ENCODE measurements at regions not wholly inside any gene's neighbourhood (a gene's known extent, or its start where the extent isn't known, plus 50 kb on each side); places are given as distances from the start of the nearest gene placed in this dataset.
"Not testable (repeated sequence)": the region's sequence is repeated elsewhere in the genome, so short reads cannot be mapped to it uniquely, and the experiment has no call there.

DNA sequence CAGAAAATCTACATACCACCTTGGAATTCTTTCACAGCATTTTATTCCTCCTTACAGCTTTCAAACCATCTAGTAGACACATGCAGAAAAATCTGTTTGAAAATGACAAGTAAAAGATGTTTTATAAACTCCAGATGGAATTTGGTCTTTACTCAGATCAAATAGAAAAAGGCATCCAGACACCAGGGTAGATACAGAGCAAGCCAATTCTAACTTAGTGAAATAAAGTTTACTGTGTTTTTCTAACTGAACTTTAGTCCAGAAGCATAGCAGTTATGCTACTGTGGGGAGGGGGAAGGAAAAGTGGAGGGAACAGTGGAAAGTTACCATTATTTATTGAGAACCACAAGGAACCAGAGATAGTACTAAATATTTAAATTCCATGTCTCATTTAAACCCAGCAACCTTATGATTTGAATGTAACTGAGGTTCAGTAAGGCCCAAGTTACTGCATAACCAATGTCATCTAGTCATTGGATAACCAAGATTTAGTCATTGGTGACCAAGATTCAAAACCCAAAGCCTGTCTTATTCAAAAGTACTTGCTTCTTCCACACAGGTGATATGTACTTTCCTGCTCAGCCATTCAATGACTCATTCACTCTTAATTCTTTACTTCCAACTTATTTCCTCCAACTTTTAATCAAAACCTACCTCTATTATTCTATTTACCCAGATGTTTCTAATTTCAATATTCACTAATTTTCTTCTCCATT is 57.7 kb downstream of the RAD51AP2 start:
- DNase-seq: no peak

DNA sequence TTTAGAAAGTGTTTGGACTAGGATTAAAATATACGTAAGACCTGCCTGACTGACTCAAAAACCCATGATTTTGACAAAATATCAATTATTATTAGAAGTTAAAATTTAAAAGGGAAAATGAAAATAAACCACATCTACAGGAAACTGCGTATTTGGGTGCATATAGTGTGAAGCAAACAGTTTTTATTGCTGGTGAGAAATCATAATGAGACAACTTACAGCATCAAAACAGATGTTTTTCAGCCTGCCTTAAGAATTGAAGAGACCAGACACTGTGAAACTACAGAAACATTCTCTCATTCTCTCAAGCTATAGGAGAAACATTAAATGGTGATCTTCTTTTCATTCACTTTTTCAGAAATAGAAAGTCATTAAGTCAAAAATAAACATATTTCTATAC is 62.9 kb downstream of the RAD51AP2 start:
- DNase-seq: no peak

DNA sequence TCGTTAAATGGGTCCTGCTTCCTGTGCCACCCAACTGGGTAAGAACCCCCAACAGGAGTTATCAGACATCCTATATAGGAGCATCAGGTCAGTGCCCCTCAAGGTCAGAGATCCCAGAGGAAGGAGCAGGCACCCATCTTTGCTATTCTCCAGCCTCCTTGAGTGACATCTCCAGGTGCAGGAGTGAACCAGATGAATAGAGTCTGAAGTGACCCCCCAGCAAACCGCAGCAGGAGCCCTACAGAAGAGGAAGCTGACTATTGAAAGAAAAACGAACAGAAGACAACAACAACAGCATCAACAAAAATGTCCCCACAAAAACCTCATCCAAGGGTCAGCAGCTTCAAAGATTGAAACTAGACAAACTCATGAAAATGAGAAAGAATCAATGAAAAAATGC is 72.0 kb downstream of the RAD51AP2 start:
- not testable (repeated sequence) for DNase-seq

DNA sequence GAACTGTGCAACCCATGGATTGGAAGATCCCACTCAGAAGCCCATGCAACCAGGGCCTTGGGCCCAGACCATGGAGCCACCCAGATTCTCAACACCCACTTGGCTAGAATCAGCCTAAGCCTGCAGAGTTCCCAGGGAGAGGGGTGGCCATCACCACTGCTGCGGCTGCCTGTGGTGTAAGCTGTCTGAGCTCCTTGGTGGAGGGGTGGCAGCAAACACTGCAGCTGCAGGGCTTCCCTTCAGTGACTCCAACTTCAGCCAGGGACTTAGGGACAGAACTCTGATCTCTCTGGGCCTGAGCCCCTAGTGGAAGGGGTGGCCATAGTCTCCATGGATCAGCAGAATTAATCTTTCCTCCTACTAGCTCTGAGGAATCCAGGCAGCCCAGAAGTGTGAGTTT is 72.5 kb downstream of the RAD51AP2 start:
- DNase-seq: no peak

DNA sequence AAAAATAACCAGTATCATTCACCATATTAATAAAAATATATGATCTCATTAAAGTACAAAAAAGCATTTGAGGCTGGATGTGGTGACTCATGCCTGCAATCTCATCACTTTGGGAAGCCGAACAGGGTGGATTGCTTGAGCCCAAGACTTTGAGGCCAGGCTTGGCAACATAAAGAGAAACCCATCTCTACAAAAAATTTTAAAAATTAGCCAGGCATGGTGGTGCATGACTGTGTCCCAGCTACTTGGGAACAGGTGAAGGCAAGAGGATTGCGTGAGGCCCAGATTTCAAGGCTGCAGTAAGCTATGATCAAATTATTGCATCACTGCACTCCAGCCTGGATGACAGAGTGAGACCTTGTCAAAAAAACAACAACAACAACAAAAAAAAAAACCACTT is 75.9 kb downstream of the RAD51AP2 start:
- no peak for DNase-seq

DNA sequence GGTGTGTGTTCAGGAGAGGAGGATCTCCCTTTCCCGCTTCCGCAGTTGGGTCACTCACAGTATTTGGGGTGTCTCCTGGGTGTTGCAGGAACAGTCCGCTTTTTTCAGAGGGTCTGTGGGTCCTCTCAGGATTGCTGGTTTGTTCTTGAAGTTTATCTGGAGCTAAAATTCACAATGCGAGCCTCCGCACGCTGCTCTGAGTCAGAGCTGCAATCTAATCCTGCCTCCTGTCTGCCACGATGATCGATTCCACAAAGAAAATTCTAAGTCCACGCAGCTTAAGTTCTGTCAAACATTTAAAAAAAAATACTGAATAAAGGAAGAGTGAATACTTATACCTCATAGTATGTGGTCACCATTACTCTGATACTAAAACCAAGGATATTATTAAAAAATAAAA is 76.5 kb downstream of the RAD51AP2 start:
- no peak for DNase-seq

DNA sequence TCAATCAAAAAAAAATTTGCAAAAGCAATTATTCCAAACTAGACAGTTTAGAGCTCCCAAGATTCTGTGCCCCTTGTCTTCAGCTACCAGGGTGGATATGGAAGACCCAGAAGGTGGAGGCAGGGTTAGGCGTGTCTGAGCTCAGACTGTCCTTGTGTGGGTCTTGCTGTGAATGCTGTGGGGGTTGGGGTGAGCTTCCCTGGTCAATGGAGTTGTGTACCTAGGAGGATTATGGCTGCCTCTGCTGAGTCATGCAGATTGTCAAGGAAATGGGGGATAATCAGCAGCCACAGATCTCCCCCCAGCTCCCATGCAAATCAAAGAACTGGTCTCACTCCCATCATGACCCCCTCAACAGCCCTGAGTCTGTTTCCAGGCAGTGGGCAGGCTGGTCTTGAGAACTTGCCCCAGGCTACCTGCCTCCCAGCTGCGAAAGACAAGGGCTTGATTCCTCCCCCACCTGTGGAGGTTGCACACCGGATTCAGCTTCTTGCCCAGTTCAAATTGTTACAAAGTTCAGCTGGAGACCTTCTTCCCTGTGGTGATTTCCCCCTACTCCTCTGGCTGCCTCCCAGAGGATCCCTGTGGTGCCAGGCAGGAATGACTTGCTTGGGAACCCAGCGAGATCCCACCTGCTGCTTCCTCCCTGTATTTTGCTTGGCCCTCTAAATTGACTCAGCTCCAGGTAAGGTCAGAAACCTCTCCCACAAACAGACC is 77.0 kb downstream of the RAD51AP2 start:
- DNase-seq: no peak

DNA sequence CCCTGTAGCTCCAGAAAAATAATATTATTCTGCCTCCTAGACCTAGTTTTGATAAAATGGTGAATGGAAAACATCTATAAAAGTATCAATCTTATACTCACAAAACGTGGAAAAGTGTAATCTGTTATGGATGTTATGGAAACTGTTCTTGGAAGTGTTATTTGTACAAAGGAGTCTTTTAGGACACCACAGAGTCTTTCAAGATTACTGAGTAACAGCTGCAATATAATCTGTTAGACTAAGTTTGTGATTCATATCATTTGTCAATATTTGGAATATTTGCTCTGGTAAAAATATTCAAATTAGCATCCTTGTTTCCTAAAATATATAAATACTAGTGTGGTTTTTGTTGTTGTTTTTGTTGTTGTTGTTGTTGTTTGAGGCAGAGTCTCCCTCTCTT is 87.9 kb downstream of the RAD51AP2 start:
- no peak for DNase-seq

DNA sequence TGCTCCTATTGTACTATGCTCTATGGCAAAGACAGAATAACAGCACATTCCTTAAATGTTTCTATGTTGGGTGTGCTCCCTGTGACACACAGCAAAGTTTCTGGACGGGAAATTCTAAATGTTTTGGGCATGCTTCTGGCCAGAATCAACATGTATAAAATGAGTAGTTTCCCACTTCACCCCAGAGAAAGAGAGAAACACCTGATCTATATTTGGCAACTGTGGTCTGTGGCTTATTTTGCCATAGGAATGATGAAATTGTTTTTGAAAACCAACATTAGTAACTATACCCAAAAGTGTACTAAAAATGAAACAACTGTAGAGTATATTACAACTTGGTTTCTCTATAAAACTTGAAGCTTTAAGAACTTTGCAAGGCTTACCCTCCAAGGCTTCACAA is 89.1 kb downstream of the RAD51AP2 start:
- DNase-seq: no peak

DNA sequence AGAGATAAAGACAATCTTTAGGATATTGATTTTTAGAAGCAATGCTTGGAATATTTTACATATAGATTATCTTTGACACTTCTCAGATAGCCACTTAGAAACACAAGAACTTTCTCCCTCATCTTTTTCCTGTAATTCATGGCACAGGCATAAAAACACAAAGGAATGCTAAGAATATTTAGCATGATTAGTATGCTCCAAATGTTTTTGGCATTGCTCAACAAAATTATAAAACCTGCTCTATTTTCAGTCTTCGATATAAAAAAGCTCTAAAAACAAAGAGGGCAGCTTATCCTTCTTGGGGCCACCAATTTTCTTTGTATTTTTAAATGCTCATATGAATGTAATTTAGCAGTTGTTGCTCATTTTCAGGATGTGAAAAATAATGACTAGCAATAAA is 90.8 kb downstream of the RAD51AP2 start:
- no peak for DNase-seq

DNA sequence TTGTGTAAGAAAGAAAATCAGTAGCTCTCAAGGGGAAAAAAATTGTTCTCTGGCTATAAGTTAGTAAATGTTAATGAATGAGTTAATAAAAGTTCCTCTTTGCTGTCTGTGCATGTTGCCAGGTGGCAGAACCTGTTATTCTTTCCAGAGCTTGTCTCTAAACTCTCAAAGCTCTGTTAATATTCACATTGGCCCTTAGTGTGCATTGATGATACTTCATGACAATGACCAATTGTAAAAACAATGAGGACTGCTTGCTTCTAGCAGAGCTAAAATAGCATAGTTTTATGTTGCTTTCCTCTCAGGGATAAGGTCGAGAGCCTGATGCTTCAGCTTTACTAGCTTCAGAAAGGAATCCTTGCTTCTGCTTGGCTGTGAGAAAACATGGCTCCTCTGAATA is 91.5 kb downstream of the RAD51AP2 start:
- DNase-seq: no peak

DNA sequence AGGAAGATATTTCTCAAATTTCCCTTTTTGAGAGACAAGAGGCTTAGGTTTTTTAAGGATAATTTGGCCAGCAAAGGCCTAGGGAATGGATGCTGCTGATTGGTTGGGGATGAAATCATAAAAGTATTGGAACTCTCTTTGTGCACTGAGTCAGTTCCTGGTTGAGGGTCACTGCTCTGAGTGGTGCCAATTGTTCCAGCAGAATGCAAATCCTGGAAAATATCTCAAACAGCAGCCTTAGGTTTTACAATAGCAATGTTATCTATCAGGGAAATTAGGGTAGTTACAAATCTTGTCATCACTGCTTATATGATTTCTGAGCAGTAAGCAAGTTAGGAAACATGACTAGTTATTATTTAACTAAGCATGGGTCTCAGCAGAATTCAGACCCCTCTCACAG is 96.2 kb downstream of the RAD51AP2 start:
- no peak for DNase-seq

DNA sequence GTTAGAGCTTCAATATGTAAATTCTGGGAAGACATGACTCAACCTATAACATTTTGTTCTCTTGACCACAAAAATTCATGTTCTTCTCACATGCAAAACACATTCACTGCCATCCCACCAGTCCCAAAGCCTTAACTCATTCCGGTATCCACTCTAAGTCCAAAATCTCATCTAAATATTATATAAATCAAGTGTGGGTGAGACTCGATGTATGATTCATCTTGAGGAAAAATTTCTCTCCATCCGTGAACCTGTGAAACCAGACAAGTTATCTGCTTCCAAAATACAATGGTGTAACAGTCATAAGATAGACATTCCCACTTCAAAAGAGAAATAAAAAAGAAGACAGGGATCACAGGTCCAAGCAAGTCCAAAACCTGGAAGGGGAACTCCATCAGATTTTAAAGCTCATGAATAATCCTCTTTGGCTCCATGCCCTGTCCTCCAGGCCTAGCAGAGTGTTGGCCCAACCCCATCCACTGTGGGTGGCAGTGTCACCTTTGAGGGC is 101.3 kb downstream of the RAD51AP2 start:
- DNase-seq: no peak

DNA sequence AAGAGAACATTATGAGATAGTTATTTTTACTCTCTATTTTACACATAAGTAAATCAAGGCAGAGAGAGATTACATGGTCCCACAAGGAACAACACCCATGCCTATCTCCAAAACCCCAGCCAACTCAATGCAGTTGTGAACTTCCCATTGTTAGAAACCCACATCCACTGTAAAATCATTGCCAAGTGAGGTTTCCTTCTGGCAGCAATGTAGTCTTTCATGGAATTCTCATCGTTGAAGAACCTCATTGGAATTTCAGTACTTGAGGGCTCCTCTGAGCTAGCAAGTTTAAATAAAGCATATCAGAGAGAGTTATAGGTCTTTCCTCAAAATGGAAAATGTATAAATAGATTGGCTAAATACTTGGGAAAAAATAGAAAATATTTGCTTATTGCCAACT is 105.2 kb downstream of the RAD51AP2 start:
- DNase-seq: no peak

DNA sequence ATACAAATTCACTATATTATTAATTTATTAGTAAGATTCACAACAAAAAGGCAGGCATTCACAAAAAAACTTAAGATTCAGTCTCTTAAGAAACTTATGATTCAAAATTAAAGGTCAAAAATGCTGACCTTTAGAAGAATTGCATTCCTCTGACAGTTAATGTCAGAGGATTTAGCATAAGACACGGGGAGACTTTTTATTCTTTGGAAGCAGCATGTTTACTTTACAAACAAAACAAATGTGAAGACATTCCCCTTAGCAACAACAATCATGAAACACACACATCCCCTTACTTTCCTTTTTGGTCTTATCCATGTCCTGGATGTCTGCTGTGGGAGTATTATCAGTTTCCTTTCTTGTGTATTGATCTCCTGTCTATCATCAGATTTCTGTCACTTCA is 117.1 kb downstream of the RAD51AP2 start:
- DNase-seq: no peak

DNA sequence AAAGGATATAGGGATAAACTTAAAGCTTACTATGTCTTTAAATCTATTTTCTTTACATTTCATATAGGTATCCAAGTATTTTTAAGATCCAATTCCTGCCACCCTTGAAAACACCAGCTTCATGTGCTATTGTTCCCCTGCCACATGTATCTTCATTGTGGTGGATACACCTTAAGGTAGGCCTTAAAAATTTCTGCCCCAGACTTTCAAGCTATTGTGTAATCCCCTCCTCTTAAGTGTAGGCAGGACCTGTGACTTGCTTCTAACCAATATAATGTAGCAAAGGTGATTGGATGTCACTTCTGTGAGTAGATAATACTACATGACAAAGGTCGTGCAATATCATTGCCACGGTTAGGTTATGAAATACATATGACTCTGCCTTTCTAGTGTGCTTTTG is 119.5 kb downstream of the RAD51AP2 start:
- no peak for DNase-seq

DNA sequence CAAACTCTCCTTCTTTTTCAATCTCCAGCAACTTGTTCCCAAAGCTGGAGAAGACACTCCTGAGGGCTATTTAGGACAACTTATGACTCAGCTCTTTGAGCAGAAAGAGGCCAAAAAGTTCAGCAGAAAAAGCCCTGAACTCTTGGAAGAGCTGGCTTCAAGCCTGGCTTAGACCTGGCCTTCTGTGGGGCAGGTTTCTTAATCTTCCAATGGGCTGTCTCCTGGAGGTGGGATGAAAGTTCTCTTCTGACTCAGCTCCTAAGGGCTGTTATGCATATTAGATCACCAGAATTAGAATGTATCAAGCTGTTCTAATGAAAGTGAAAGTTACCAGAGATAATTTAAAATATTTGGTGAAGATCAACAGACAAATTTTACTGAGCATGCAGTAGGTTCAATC is 129.4 kb downstream of the RAD51AP2 start:
- no peak for DNase-seq

DNA sequence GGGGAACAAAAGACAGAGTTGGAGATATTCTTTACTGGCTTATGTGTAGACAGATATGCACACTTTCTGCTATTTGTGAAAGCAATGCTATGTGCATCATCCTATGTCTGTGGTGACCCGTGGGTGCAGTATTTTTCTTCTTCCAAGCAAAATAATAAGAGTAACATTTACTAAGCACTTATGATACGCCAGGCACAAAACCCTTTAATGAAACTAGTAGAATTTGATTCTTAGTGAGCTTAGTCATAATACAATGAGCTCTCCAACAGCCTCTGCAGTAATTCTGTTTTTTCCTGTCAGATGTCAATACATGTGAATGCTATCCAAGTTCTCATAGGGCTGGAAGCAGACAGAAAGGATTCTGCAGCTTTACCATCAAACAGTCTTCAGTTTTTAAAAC is 130.6 kb downstream of the RAD51AP2 start:
- DNase-seq: no peak

DNA sequence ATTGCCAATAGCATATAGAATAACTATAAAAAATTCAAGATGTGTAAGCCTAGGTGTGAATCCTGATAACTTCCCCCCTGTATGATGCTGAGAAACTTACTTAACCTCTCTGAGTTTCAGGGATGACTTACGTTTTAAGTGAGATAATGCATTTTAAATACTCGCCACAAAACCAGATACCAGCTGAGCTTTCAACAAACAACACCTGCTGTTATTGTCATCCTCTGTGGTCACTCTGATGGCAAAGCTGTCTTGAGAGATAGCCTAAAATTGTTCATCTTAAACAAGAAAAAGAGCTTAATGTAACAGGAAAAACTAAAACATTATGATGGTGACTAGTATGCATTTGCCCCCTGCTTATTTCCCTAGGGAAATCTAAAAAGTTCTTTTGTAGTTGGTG is 131.5 kb downstream of the RAD51AP2 start:
- no peak for DNase-seq

DNA sequence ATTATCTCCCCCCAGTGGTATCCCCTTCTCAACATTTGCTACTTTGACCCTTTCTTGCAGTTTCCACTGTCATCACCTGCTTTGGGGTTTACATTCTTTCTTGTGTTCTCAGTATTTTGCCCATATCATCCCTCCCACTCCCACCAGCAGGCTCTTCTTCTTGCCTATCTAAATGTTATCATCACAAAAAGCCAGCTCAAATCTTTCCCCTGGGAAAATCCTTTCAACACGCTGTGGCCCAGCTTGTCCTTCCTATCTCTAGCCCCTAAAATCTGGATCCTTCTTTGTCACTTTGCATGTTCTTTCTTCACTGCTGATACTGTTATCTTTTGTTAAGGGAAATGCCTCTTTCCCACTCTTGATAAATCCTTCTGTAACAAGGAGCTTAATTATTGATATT is 138.2 kb downstream of the RAD51AP2 start:
- no peak for DNase-seq

DNA sequence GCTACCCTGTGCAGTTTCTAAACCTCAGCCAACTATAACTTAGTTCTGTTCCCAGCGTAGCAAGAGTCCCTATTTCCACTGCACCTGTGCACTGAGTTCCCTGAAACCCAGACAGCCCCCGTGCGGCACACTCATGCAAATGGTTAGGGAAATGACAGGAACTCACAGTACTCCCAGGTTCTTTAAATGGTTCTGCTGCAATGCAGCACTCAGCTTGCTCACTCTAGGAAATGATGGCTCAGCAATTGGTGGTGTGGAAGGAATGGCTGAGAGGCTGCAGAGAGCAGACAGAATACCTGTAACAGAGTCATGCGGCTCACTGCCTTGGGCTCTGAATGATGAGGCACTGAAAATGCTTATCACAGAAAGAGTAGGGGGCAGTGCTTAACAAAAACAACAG is 143.0 kb downstream of the RAD51AP2 start:
- no peak for DNase-seq

DNA sequence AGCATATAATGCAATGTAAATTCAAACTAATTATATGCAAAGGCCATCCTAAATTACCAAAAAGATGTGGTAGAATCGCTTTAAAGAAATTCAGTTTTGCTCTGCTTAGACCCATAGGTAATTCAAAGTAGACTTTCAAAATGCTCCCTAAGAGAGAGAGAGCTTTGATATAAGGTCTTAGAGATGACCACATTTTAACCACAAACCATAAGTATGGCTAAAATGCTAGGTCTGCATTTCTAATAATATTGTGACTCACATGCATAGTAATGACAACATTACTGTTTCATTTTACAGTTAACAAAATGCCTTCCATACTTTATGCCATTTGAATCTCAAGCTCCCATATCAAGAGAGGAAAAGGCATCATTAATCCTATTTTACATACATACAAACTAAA is 144.5 kb downstream of the RAD51AP2 start:
- no peak for DNase-seq

DNA sequence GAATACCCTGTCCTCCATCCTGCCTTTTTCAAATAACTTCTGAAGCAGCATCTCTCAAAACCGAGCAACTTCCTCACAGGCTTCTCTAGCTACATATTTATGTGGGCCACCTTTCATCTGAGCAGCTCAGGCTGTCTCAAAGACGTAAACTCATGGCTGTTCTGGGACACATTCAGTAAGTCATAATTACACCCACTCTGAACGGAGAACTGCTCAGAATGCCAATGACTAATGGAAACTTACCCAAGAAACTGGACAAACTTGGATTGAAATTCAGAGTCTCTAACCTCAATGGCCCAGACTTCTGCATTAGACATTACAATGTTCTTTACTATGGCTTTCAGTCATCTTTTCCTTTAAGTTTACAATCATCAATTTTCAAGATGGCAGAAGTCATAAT is 145.2 kb downstream of the RAD51AP2 start:
- DNase-seq: no peak

DNA sequence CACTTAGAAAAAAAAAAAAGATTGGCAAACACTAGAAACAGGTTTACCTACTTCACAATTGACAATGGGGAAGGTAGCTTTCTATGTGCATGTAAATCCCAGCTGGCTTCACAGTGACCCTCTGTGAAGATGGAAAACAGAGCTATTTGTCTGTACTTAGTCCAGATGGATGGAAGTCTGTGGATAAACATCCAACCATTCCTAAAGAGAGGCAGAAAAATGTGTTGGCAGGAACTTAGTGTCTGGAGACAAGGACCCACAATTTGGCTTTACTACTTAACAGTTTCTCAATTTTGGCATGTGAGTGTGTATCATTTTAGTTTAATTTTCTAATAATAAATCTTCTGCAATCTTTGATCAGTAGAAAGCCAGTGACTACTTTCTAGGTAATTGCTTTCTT is 154.4 kb downstream of the RAD51AP2 start:
- DNase-seq: no peak

DNA sequence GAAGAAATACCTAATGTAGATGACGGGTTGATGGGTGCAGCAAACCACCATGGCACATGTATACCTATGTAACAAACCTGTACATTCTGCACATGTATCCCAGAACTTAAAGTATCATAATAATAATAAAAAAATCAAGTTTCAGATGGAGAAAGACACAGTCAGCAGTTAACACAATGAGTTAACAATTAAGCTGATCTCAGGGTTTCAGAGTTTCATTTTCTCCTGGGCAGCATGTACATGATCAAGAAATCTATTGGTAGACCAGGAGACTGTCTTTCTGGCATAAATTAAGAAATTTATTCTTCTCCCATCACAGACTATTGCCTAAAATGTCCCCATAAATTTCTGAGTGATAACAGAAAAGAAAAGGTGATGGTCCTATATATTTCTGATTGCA is 155.3 kb downstream of the RAD51AP2 start:
- DNase-seq: no peak

All from CD4-positive, alpha-beta T cell treated with Interferon gamma for 1 hour (primary cell).